NCI-H2029 treated with DMSO at 0.1 percent for 48 hours (cell line): ENCODE measurements at regions not wholly inside any gene's neighbourhood (a gene's known extent, or its start where the extent isn't known, plus 50 kb on each side); places are given as distances from the start of the nearest gene placed in this dataset.
"Not testable (repeated sequence)": the region's sequence is repeated elsewhere in the genome, so short reads cannot be mapped to it uniquely, and the experiment has no call there.

ENCODE experiments used
- DNase-seq: peaks from one replicate; lab custom pipeline; 2025; lab: John Stamatoyannopoulos, UW

GRCh38 chr6:69623357-69623756, 173.5 kb downstream of the LMBRD1 start:
- no peak for DNase-seq

GRCh38 chr6:69622924-69623323, 173.9 kb downstream of the LMBRD1 start:
- no peak for DNase-seq

- peak; percentile 72 for DNase-seq
Measured at GRCh38 chr6:69622230-69622629, 174.6 kb downstream of the LMBRD1 start.

GRCh38 chr6:69617163-69617562, 179.6 kb downstream of the LMBRD1 start:
- no peak for DNase-seq

- DNase-seq: no peak
Measured at GRCh38 chr6:69609836-69610472, 186.9 kb downstream of the LMBRD1 start.

GRCh38 chr6:69601132-69601531, 195.7 kb downstream of the LMBRD1 start:
- no peak for DNase-seq

- DNase-seq: no peak
Measured at GRCh38 chr6:69594405-69594804, 202.4 kb downstream of the LMBRD1 start.

GRCh38 chr6:69593706-69594105, 203.1 kb downstream of the LMBRD1 start:
- DNase-seq: no peak

GRCh38 chr6:69589626-69590025, 207.2 kb downstream of the LMBRD1 start:
- no peak for DNase-seq

GRCh38 chr6:69584913-69585729, 211.7 kb downstream of the LMBRD1 start:
- no peak for DNase-seq

GRCh38 chr6:69584536-69584912, 212.3 kb downstream of the LMBRD1 start:
- no peak for DNase-seq

GRCh38 chr6:69581581-69581980, 215.2 kb downstream of the LMBRD1 start:
- no peak for DNase-seq

GRCh38 chr6:69580706-69581105, 216.1 kb downstream of the LMBRD1 start:
- DNase-seq: no peak

- DNase-seq: no peak
Measured at GRCh38 chr6:69578361-69578890, 218.4 kb downstream of the LMBRD1 start.

GRCh38 chr6:69571234-69571633, 225.6 kb downstream of the LMBRD1 start:
- DNase-seq: no peak

GRCh38 chr6:69570106-69570505, 226.7 kb downstream of the LMBRD1 start:
- no peak for DNase-seq

GRCh38 chr6:69560597-69560996, 236.2 kb downstream of the LMBRD1 start:
- DNase-seq: not testable (repeated sequence)

GRCh38 chr6:69555088-69555638, 241.6 kb downstream of the LMBRD1 start:
- no peak for DNase-seq

- DNase-seq: no peak
Measured at GRCh38 chr6:69542494-69542893, 254.3 kb downstream of the LMBRD1 start.

GRCh38 chr6:69527921-69528476, 268.8 kb downstream of the LMBRD1 start:
- no peak for DNase-seq

- DNase-seq: not testable (repeated sequence)
Measured at GRCh38 chr6:69515480-69515879, 281.3 kb downstream of the LMBRD1 start.

- DNase-seq: no peak
Measured at GRCh38 chr6:69494595-69494994, 302.2 kb downstream of the LMBRD1 start.

GRCh38 chr6:69489970-69490369, 306.8 kb downstream of the LMBRD1 start:
- no peak for DNase-seq
